ENCODE measurements at regions not wholly inside any gene's neighbourhood (a gene's known extent, or its start where the extent isn't known, plus 50 kb on each side); places are given as distances from the start of the nearest gene placed in this dataset.

DNA sequence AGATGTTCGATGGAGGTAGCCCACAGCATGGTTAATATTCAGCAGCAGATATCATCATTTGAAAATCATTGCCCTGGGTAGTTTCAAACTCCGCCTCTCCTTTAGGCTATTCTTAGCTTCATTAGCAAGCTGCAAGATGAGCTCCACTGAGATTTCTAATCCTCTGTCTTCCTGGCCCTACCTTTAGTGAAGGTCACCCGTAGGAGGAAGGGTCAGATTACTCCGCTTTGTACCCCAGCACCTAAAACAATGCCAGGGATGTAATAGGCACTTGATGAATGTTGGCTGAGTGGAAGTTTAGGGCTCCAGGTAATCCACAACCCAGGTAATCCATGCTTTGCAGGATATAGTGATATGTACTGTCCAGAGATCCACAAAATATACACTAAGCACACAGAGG is 260.1 kb upstream of the MTNR1B start:
- TF ChIP-seq, protein P1, sequence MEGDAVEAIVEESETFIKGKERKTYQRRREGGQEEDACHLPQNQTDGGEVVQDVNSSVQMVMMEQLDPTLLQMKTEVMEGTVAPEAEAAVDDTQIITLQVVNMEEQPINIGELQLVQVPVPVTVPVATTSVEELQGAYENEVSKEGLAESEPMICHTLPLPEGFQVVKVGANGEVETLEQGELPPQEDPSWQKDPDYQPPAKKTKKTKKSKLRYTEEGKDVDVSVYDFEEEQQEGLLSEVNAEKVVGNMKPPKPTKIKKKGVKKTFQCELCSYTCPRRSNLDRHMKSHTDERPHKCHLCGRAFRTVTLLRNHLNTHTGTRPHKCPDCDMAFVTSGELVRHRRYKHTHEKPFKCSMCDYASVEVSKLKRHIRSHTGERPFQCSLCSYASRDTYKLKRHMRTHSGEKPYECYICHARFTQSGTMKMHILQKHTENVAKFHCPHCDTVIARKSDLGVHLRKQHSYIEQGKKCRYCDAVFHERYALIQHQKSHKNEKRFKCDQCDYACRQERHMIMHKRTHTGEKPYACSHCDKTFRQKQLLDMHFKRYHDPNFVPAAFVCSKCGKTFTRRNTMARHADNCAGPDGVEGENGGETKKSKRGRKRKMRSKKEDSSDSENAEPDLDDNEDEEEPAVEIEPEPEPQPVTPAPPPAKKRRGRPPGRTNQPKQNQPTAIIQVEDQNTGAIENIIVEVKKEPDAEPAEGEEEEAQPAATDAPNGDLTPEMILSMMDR (IDR thresholded peaks at IDR 0.05), result no peak
- no peak for TF ChIP-seq POLR2A (IDR thresholded peaks at IDR 0.05)
